ENCODE measurements at regions not wholly inside any gene's neighbourhood (a gene's known extent, or its start where the extent isn't known, plus 50 kb on each side); places are given as distances from the start of the nearest gene placed in this dataset.

DNA sequence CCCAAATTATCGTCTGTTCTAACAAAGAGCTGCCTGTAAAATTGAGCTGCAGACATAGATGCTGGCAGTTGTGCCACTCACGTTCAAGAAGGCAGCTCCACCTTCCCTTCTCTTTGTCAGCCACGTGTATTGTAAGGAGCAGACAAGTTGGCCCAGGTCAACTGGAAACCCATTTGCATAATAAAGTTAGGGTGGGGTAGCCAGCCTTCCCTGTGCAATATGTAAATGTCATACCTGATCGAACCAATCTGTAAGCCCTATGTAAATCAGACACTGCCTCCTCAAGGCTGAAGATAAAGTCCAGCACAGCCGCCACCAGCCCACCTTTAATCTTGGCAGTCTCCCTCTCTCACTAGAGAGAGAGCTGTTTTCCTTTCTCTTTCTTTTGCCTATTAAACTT is 117.2 kb downstream of the TMEM144 start:
- H3K4me2 ChIP-seq (ENCODE audit: low read length), result no peak overlapping the region
- H3K9me2 ChIP-seq (ENCODE audit: insufficient read depth), result no peaks in the 10 kb centered on the region
- no peaks in the 10 kb centered on the region for H3K36me3 ChIP-seq (ENCODE audit: control insufficient read depth in 1 of 2, insufficient read depth in 2 of 2, low read length in 2 of 2)
- no peaks in the 10 kb centered on the region for H3K4me1 ChIP-seq (ENCODE audit: control insufficient read depth in 1 of 2, insufficient read depth in 2 of 2, low read length in 2 of 2)
- no peaks in the 10 kb centered on the region for H3K9me3 ChIP-seq (ENCODE audit: control insufficient read depth in 1 of 2, insufficient read depth in 1 of 2, low read depth in 1 of 2, low read length in 2 of 2)
- H3K79me2 ChIP-seq (ENCODE audit: insufficient read depth, low read length), result no peaks in the 10 kb centered on the region
- H3K9ac ChIP-seq (ENCODE audit: low read length), result no peak overlapping the region
- no peak overlapping the region for H3K27ac ChIP-seq (ENCODE audit: low read depth, low read length)
- intact Hi-C loops (cut with micrococcal nuclease), result no loop called here
- CTCF ChIA-PET, result no interaction called here
- RAD21 ChIA-PET (ENCODE audit: low non-redundant PET in 1 of 2, low total read pairs in 2 of 2, uncharacterized antibody in 2 of 2, unreplicated experiment in 2 of 2), result no interaction called here
- H4K20me1 ChIP-seq (ENCODE audit: insufficient read depth), result no peaks in the 10 kb centered on the region
- no peak overlapping the region for H3K4me3 ChIP-seq (replicated peaks in 1 of 2; ENCODE audit: low read depth in 1 of 2, low read length in 2 of 2)
- no TSS peak for BruUV-seq (replicated peaks)
- TF ChIP-seq SP1 (IDR thresholded peaks at IDR 0.05; ENCODE audit: low read depth), result no peak
- TF ChIP-seq ZFX (IDR thresholded peaks at IDR 0.05), result no peak
- no peak for TF ChIP-seq CTCF (IDR thresholded peaks at IDR 0.05 in 2 of 3, conservative IDR thresholded peaks at IDR 0.05 in 1 of 3; ENCODE audit: borderline replicate concordance in 1 of 3, insufficient read depth in 1 of 3, low read depth in 2 of 3, low read length in 2 of 3)
- no peak for TF ChIP-seq CEBPB (IDR thresholded peaks at IDR 0.05; ENCODE audit: low read depth)
- TF ChIP-seq TCF7L2 (IDR thresholded peaks at IDR 0.05; ENCODE audit: borderline replicate concordance, extremely low read depth, insufficient read depth, insufficient read length), result no peak
- TF ChIP-seq EGR1 (IDR thresholded peaks at IDR 0.05; ENCODE audit: low read depth), result no peak
- TF ChIP-seq ELF1 (IDR thresholded peaks at IDR 0.05; ENCODE audit: borderline replicate concordance, low read depth), result no peak
- no peak for TF ChIP-seq SIN3A (IDR thresholded peaks at IDR 0.05; ENCODE audit: low read depth)
- no peak for TF ChIP-seq POLR2AphosphoS5 (IDR thresholded peaks at IDR 0.05; ENCODE audit: low read depth, low read length)
- TF ChIP-seq CBX3 (IDR thresholded peaks at IDR 0.05; ENCODE audit: low read depth), result no peak
- TF ChIP-seq, protein P1, sequence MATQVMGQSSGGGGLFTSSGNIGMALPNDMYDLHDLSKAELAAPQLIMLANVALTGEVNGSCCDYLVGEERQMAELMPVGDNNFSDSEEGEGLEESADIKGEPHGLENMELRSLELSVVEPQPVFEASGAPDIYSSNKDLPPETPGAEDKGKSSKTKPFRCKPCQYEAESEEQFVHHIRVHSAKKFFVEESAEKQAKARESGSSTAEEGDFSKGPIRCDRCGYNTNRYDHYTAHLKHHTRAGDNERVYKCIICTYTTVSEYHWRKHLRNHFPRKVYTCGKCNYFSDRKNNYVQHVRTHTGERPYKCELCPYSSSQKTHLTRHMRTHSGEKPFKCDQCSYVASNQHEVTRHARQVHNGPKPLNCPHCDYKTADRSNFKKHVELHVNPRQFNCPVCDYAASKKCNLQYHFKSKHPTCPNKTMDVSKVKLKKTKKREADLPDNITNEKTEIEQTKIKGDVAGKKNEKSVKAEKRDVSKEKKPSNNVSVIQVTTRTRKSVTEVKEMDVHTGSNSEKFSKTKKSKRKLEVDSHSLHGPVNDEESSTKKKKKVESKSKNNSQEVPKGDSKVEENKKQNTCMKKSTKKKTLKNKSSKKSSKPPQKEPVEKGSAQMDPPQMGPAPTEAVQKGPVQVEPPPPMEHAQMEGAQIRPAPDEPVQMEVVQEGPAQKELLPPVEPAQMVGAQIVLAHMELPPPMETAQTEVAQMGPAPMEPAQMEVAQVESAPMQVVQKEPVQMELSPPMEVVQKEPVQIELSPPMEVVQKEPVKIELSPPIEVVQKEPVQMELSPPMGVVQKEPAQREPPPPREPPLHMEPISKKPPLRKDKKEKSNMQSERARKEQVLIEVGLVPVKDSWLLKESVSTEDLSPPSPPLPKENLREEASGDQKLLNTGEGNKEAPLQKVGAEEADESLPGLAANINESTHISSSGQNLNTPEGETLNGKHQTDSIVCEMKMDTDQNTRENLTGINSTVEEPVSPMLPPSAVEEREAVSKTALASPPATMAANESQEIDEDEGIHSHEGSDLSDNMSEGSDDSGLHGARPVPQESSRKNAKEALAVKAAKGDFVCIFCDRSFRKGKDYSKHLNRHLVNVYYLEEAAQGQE (IDR thresholded peaks at IDR 0.05; ENCODE audit: low read depth), result no peak
- TF ChIP-seq ZNF274 (IDR thresholded peaks at IDR 0.05; ENCODE audit: low read depth, low read length), result no peak
- POLR2A ChIA-PET, result no interaction called here
- ATAC-seq, result no peak
- no peaks in the 10 kb centered on the region for H3K27me3 ChIP-seq (ENCODE audit: insufficient read depth, low read length)
- no peak overlapping the region for H2AFZ ChIP-seq (ENCODE audit: low read depth, low read length, poor library complexity, severe bottlenecking)
- no peak for DNase-seq (ENCODE audit: low read depth, low spot score)
